Adrenal gland (tissue), 9 donors: ENCODE measurements at regions not wholly inside any gene's neighbourhood (a gene's known extent, or its start where the extent isn't known, plus 50 kb on each side); places are given as distances from the start of the nearest gene placed in this dataset.
A peak's percentile ranks its signal among the peaks of the same experiment; 100 is the strongest.

ENCODE experiments used
- DNase-seq, 7 donors: peaks; one replicate each; pipeline ENCODE4 v3.0.0-alpha.2; 2019 to 2020
- H3K27ac ChIP-seq, 5 donors: fragments of 200-600 bp; sonication (generic) in 4 of 5; 1 replicate in 3 of 5; 2 replicates in 2 of 5; pipeline versions ENCODE4 v1.5.1 to v1.8.0; 2016 to 2020; ENCODE audit warnings: mild to moderate bottlenecking in 1 of 5
- H3K27me3 ChIP-seq: fragments of 200-600 bp; 2 replicates; pipeline ENCODE4 v1.8.0; 2021
- H3K36me3 ChIP-seq, 2 donors: fragments of 200-600 bp; replicated peaks in 1 of 2; 1 replicate in 1 of 2; 2 replicates in 1 of 2; pipeline versions ENCODE4 v1.5.1 to v1.8.0; 2018 to 2022
- H3K4me1 ChIP-seq, 2 donors: fragments of 200-600 bp; replicated peaks in 1 of 2; 1 replicate in 1 of 2; 2 replicates in 1 of 2; pipeline versions ENCODE4 v1.5.1 to v1.8.0; 2018 to 2021
- H3K4me3 ChIP-seq, 4 donors: fragments of 200-600 bp; sonication (generic) in 3 of 4; one replicate each; pipeline ENCODE4 v1.5.1; 2016 to 2018
- H3K9me3 ChIP-seq, 3 donors: fragments of 200-600 bp; sonication (generic) in 1 of 3; replicated peaks in 1 of 3; 1 replicate in 2 of 3; 2 replicates in 1 of 3; pipeline versions ENCODE4 v1.5.1 to v1.8.0; 2016 to 2021
- POLR2A ChIP-seq, 2 donors: fragments of 450-650 bp; IDR thresholded peaks; one replicate each; pipeline ENCODE4 v1.6.1; 2017; ENCODE audit warnings: antibody characterized with exemption in 2 of 2, mild to moderate bottlenecking in 2 of 2, moderate library complexity in 1 of 2
- WGBS, 4 donors: extraction: QIAGEN DNeasy Blood & Tissue Kit in 2 of 4; methylation state at CpG; one replicate each; pipeline versions ENCODE4 v1.1.5 to v1.1.7; 2013 to 2017; 5-methylcytosine and 5-hydroxymethylcytosine counted together
- intact Hi-C, 2 donors: fragments of 100-400 bp; cut with DNase I; formaldehyde crosslinking; loops; one replicate each; pipeline versions ENCODE4 v1.14.1 to v1.15.0; 2022 to 2023
- TF ChIP-seq, protein P1 (sequence below), 6 experiments: fragments of 450-650 bp in 4 of 6; fragments of 200-600 bp in 2 of 6; sonication (generic) in 1 of 6; IDR thresholded peaks; 1 replicate in 5 of 6; 2 replicates in 1 of 6; pipeline versions ENCODE4 v1.5.1 to v1.8.0; 2016 to 2021; ENCODE audit warnings: antibody characterized with exemption in 6 of 6, mild to moderate bottlenecking in 2 of 6, moderate library complexity in 1 of 6
- donor health status: healthy with polysubstance abuse.
- donor health status: Bipolar disorder and iron deficiency.
- donor health status: DM: yes; HTN: yes; CAD: no.
- donor health status: DM: no; HTN: no; CAD: no.
- donor health status: DM: no; HTN: no; CAD: no.

GRCh38 chr3:124629497-124629896, 100.8 kb upstream of the UMPS start:
- peaks cover 0 to 9% of the 10 kb centered on the region in 2 donors for H3K4me1 ChIP-seq
- DNase-seq = no peak
- no peaks in the 10 kb centered on the region for H3K27me3 ChIP-seq
- no peak overlapping the region for H3K4me3 ChIP-seq
- WGBS, 4 donors = 73 to 80% (median 77%) methylated on average over 2 of the region's 2 CpGs
- TF ChIP-seq POLR2A (IDR thresholded peaks at IDR 0.05) = no peak
- TF ChIP-seq, protein P1, sequence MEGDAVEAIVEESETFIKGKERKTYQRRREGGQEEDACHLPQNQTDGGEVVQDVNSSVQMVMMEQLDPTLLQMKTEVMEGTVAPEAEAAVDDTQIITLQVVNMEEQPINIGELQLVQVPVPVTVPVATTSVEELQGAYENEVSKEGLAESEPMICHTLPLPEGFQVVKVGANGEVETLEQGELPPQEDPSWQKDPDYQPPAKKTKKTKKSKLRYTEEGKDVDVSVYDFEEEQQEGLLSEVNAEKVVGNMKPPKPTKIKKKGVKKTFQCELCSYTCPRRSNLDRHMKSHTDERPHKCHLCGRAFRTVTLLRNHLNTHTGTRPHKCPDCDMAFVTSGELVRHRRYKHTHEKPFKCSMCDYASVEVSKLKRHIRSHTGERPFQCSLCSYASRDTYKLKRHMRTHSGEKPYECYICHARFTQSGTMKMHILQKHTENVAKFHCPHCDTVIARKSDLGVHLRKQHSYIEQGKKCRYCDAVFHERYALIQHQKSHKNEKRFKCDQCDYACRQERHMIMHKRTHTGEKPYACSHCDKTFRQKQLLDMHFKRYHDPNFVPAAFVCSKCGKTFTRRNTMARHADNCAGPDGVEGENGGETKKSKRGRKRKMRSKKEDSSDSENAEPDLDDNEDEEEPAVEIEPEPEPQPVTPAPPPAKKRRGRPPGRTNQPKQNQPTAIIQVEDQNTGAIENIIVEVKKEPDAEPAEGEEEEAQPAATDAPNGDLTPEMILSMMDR (IDR thresholded peaks at IDR 0.05) = no peak
- intact Hi-C loops = no loop called here
- H3K9me3 ChIP-seq = no peaks in the 10 kb centered on the region
- peaks cover 0 to 4% of the 10 kb centered on the region in 2 donors for H3K36me3 ChIP-seq
- no peak overlapping the region for H3K27ac ChIP-seq

DNA sequence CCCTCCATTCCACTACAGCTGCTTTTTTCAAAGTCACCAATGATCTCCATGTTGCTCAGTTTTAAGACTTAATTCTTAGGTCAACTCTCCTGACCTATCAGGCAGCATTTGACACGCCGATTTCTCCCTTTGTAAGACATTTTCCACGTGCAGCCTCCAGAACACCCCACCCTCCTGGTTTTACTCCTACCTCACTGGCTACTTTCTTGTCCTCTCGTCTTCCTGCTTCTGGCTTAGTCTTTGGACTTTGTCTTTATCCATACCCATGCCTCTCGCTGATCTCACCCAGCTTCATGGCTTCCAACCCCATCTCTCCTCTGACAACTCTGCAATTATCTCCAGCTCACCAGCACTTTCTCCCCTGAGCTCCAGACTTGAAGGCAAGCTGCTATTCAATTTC, 99.3 kb upstream of the UMPS start:
- no peak for DNase-seq
- H3K4me3 ChIP-seq = no peak overlapping the region
- no peak overlapping the region for H3K27ac ChIP-seq
- intact Hi-C loops = no loop called here
- TF ChIP-seq, protein P1 (IDR thresholded peaks at IDR 0.05) = no peak
- no peak for TF ChIP-seq POLR2A (IDR thresholded peaks at IDR 0.05)
- H3K9me3 ChIP-seq = no peaks in the 10 kb centered on the region
- no peaks in the 10 kb centered on the region for H3K27me3 ChIP-seq
- 96 to 98% (median 96%) methylated on average over 5 of the region's 5 CpGs for WGBS, 4 donors
- H3K36me3 ChIP-seq = peaks cover 0 to 4% of the 10 kb centered on the region in 2 donors
- peaks cover 0 to 9% of the 10 kb centered on the region in 2 donors for H3K4me1 ChIP-seq

DNA sequence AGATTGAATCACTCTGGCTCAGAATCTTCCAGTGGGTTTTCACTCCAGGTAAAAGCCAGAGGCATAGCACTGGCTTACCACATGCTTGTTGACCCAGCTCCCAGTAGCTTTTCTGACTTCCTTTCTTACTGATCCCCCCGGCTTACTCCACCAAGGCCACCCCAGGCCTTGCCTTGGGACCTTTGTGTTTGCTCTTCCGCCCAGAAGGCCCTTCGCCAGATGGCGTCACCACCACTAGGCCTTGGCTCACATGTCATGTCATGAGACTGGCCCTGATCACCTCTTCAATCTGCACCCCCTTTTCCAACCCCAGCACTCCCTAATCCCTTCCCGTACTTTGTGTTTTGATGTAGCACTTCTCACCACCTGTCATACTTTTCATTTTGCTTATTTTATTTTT, 98.5 kb upstream of the UMPS start:
- intact Hi-C loops = no loop called here
- no peak for TF ChIP-seq POLR2A (IDR thresholded peaks at IDR 0.05)
- TF ChIP-seq, protein P1 (IDR thresholded peaks at IDR 0.05) = no peak
- WGBS, 4 donors = 69 to 84% (median 78%) methylated on average over 5 of the region's 5 CpGs
- peak in 1 of 7 donors; percentile 17 for DNase-seq
- Histone ChIP-seq H3K27me3 (no peaks in the 10 kb centered on the region), H3K4me1 (peaks cover 0 to 9% of the 10 kb centered on the region in 2 donors), H3K4me3 (no peak overlapping the region), H3K9me3 (no peaks in the 10 kb centered on the region), H3K27ac (no peak overlapping the region), H3K36me3 (peaks cover 0 to 4% of the 10 kb centered on the region in 2 donors)

GRCh38 chr3:124632566-124633140, 97.6 kb upstream of the UMPS start:
- no peak for TF ChIP-seq POLR2A (IDR thresholded peaks at IDR 0.05)
- DNase-seq = no peak
- Histone ChIP-seq H3K36me3 (peaks cover 0 to 4% of the 10 kb centered on the region in 2 donors), H3K27me3 (no peaks in the 10 kb centered on the region), H3K9me3 (no peaks in the 10 kb centered on the region), H3K4me3 (no peak overlapping the region), H3K27ac (no peak overlapping the region), H3K4me1 (peaks cover 0 to 2% of the 10 kb centered on the region in 2 donors)
- 98 to 99% (median 98%) methylated on average over 7 of the region's 7 CpGs for WGBS, 4 donors
- intact Hi-C loops = no loop called here

DNA sequence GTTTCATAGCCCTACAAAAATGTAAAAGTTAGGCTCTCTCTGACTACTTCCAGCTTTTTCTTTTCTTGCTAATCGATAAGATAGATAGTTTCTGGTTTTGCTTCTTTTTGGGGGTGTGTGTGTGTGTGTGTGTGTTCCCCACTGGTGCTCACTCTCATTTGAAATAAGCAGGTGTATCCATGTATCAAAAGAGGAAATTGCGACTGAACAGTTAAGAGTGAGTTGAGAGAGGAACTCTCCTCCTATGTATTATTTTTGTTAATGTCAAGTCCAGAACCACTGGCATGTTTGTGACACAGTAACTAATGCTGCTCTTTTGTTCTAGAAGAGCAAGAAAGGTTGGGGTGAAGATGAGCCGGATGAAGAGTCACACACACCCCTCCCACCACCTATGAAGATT, 96.7 kb upstream of the UMPS start:
- TF ChIP-seq, protein P1 (IDR thresholded peaks at IDR 0.05) = no peak
- TF ChIP-seq POLR2A (IDR thresholded peaks at IDR 0.05) = no peak
- Histone ChIP-seq H3K36me3 (peaks cover 0 to 4% of the 10 kb centered on the region in 2 donors), H3K4me1 (no peaks in the 10 kb centered on the region), H3K27ac (no peak overlapping the region), H3K4me3 (no peak overlapping the region), H3K9me3 (no peaks in the 10 kb centered on the region), H3K27me3 (no peaks in the 10 kb centered on the region)
- intact Hi-C loops = no loop called here
- WGBS, 4 donors = 85 to 95% (median 91%) methylated on average over 3 of the region's 3 CpGs
- DNase-seq = no peak
